K562 (cell line): ENCODE measurements at regions not wholly inside any gene's neighbourhood (a gene's known extent, or its start where the extent isn't known, plus 50 kb on each side); places are given as distances from the start of the nearest gene placed in this dataset.

ENCODE experiments used
- GATAD2B ChIP-seq: fragments of 450-650 bp; IDR thresholded peaks from 2 replicates; pipeline ENCODE4 v1.6.1; 2017; ENCODE audit warnings: mild to moderate bottlenecking, borderline replicate concordance
- ZNF282 ChIP-seq: sonication (generic); formaldehyde crosslinking; IDR thresholded peaks from 2 replicates; pipeline ENCODE4 v1.8.1; 2023; ENCODE audit warnings: missing genetic modification reagents
- ZNF445 ChIP-seq: fragments of 250-450 bp; sonication (Bioruptor Pico); IDR thresholded peaks from 2 replicates; pipeline ENCODE4 v1.4.0; 2020; ENCODE audit warnings: low read depth, mild to moderate bottlenecking, moderate library complexity
- TF ChIP-seq, protein P1 (sequence below): sonication (generic); formaldehyde crosslinking; IDR thresholded peaks from 2 replicates; pipeline ENCODE4 v1.8.1; 2023; ENCODE audit warnings: mild to moderate bottlenecking, missing genetic modification reagents
- TF ChIP-seq, protein P2 (sequence below): sonication (generic); formaldehyde crosslinking; IDR thresholded peaks from 2 replicates; pipeline ENCODE4 v1.8.1; 2023; ENCODE audit warnings: missing genetic modification reagents, mild to moderate bottlenecking, borderline replicate concordance

DNA sequence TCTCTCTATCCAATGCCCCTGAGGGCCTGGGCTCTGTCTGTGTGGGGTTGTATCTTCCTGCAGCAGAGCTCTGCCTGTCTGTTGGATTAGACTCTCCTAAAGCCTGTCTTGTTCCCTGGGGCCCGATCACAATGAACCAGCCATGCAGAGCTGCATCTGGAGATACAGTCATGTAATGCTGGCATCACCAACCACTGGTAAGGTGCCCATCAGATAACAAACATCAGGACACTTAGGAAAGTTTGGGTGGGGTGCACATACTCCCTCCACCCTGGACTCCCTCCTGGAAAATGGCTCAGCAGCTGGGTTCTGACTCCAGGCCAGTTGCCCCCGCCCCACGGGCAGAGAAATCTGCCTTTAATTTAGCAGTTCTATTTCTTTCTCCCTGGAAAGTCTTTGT is 61.3 kb upstream of the BRD7 start (continued):
- TF ChIP-seq, protein P1, sequence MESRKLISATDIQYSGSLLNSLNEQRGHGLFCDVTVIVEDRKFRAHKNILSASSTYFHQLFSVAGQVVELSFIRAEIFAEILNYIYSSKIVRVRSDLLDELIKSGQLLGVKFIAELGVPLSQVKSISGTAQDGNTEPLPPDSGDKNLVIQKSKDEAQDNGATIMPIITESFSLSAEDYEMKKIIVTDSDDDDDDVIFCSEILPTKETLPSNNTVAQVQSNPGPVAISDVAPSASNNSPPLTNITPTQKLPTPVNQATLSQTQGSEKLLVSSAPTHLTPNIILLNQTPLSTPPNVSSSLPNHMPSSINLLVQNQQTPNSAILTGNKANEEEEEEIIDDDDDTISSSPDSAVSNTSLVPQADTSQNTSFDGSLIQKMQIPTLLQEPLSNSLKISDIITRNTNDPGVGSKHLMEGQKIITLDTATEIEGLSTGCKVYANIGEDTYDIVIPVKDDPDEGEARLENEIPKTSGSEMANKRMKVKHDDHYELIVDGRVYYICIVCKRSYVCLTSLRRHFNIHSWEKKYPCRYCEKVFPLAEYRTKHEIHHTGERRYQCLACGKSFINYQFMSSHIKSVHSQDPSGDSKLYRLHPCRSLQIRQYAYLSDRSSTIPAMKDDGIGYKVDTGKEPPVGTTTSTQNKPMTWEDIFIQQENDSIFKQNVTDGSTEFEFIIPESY (CRISPR knock-in tag) = no peak
- TF ChIP-seq ZNF445 (CRISPR knock-in tag) (no peak), GATAD2B (no peak), ZNF282 (CRISPR knock-in tag) (no peak)
- TF ChIP-seq, protein P2, sequence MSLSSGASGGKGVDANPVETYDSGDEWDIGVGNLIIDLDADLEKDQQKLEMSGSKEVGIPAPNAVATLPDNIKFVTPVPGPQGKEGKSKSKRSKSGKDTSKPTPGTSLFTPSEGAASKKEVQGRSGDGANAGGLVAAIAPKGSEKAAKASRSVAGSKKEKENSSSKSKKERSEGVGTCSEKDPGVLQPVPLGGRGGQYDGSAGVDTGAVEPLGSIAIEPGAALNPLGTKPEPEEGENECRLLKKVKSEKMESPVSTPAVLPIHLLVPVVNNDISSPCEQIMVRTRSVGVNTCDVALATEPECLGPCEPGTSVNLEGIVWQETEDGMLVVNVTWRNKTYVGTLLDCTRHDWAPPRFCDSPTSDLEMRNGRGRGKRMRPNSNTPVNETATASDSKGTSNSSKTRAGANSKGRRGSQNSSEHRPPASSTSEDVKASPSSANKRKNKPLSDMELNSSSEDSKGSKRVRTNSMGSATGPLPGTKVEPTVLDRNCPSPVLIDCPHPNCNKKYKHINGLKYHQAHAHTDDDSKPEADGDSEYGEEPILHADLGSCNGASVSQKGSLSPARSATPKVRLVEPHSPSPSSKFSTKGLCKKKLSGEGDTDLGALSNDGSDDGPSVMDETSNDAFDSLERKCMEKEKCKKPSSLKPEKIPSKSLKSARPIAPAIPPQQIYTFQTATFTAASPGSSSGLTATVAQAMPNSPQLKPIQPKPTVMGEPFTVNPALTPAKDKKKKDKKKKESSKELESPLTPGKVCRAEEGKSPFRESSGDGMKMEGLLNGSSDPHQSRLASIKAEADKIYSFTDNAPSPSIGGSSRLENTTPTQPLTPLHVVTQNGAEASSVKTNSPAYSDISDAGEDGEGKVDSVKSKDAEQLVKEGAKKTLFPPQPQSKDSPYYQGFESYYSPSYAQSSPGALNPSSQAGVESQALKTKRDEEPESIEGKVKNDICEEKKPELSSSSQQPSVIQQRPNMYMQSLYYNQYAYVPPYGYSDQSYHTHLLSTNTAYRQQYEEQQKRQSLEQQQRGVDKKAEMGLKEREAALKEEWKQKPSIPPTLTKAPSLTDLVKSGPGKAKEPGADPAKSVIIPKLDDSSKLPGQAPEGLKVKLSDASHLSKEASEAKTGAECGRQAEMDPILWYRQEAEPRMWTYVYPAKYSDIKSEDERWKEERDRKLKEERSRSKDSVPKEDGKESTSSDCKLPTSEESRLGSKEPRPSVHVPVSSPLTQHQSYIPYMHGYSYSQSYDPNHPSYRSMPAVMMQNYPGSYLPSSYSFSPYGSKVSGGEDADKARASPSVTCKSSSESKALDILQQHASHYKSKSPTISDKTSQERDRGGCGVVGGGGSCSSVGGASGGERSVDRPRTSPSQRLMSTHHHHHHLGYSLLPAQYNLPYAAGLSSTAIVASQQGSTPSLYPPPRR = no peak
